GM12878 (cell line): ENCODE measurements at regions not wholly inside any gene's neighbourhood (a gene's known extent, or its start where the extent isn't known, plus 50 kb on each side); places are given as distances from the start of the nearest gene placed in this dataset.

Source experiments
- ATAC-seq: fragments of 200-7000 bp; cut with Tn5 transposase; 3 replicates; pipeline ENCODE4 v1.9.1; 2020; ENCODE audit warnings: mild to moderate bottlenecking, moderate library complexity
- BruUV-seq: library from RNA; stranded (reverse); fragments of 400-500 nt; replicated peaks from 2 replicates; lab custom pipeline; 2021; lab: Mats Ljungman, UMichigan
- CTCF ChIA-PET: fragments of 300-600 bp; sonication (Branson Sonifier 250); formaldehyde crosslinking; extraction: SDS; loops from one replicate; lab custom pipeline; 2021; ENCODE audit warnings: inconsistent platforms; lab: Yijun Ruan, JAX
- POLR2A ChIA-PET: fragments of 350-600 bp; formaldehyde crosslinking; extraction: SDS; loops from one replicate; lab custom pipeline; 2021; ENCODE audit warnings: inconsistent platforms; lab: Charles Lee
- RAD21 ChIA-PET: fragments of 300-600 bp; sonication (Branson Sonifier 250); formaldehyde crosslinking; loops from one replicate; lab custom pipeline; 2023; ENCODE audit warnings: antibody characterized with exemption; ENCODE audit not compliant: unreplicated experiment; lab: Charles Lee
- SMC1A ChIA-PET: fragments of 300-600 bp; sonication (Branson Sonifier 250); formaldehyde crosslinking; loops from one replicate; lab custom pipeline; 2023; ENCODE audit not compliant: unreplicated experiment, uncharacterized antibody; lab: Charles Lee
- DNase-seq: peaks from one replicate; pipeline ENCODE4 v3.0.0-alpha.2; 2011; ENCODE audit warnings: low read depth, low spot score
- FAIRE-seq: peaks from 3 replicates; lab custom pipeline; 2011; peaks lifted over from hg19 to GRCh38; lab: Jason Lieb, UNC
- H2AFZ ChIP-seq: 2 replicates; pipeline ENCODE4 v1.6.0; 2011; ENCODE audit warnings: low read depth, low read length, control low read depth; ENCODE audit not compliant: control insufficient read depth
- H3K27ac ChIP-seq: 2 replicates; pipeline ENCODE4 v1.5.1; 2011; ENCODE audit warnings: control low read depth; ENCODE audit not compliant: control insufficient read depth, insufficient read depth
- H3K27me3 ChIP-seq, 2 experiments: replicated peaks in 1 of 2; 2 replicates each; pipeline versions ENCODE4 v1.6.0 to v1.6.1; 2011; ENCODE audit warnings: low read length in 1 of 2; ENCODE audit not compliant: control insufficient read depth in 2 of 2, insufficient read depth in 2 of 2
- H3K36me3 ChIP-seq, 2 experiments: 2 replicates each; pipeline ENCODE4 v1.5.1; 2011; ENCODE audit warnings: low read length in 1 of 2; ENCODE audit not compliant: control insufficient read depth in 2 of 2, insufficient read depth in 2 of 2
- H3K4me1 ChIP-seq: 2 replicates; pipeline ENCODE4 v1.6.1; 2011; ENCODE audit warnings: mild to moderate bottlenecking, low read length, moderate library complexity, mixed read lengths; ENCODE audit not compliant: control insufficient read depth, insufficient read depth
- H3K4me2 ChIP-seq: 2 replicates; pipeline ENCODE4 v1.6.0; 2011; ENCODE audit warnings: control low read depth; ENCODE audit not compliant: control insufficient read depth, insufficient read depth
- H3K4me3 ChIP-seq: fragments of 200-600 bp; sonication (generic); 2 replicates; pipeline ENCODE4 v1.5.1; 2016
- H3K79me2 ChIP-seq: 2 replicates; pipeline ENCODE4 v1.6.0; 2011; ENCODE audit warnings: low read length; ENCODE audit not compliant: control insufficient read depth, insufficient read depth
- H3K9ac ChIP-seq: 2 replicates; pipeline ENCODE4 v1.8.0; 2011; ENCODE audit warnings: low read length, control low read depth, mixed read lengths; ENCODE audit not compliant: control insufficient read depth, insufficient read depth
- H3K9me3 ChIP-seq: replicated peaks from 3 replicates; pipeline ENCODE4 v1.5.1; 2011; ENCODE audit warnings: mild to moderate bottlenecking, low read length; ENCODE audit not compliant: control insufficient read depth, insufficient read depth
- H4K20me1 ChIP-seq: 2 replicates; pipeline ENCODE4 v1.6.0; 2011; ENCODE audit not compliant: control insufficient read depth, insufficient read depth
- BRCA1 ChIP-seq: IDR thresholded peaks from 2 replicates; pipeline ENCODE4 v1.6.1; 2011; ENCODE audit warnings: low read depth, low read length, improper control_type of control experiment
- CBX5 ChIP-seq: sonication (generic); IDR thresholded peaks from 2 replicates; pipeline ENCODE4 v1.6.1; 2016; ENCODE audit warnings: low read depth, moderate library complexity, mild to moderate bottlenecking, inconsistent platforms
- DPF2 ChIP-seq: fragments of 450-650 bp; IDR thresholded peaks from 2 replicates; pipeline ENCODE4 v1.6.1; 2017; ENCODE audit warnings: mild to moderate bottlenecking
- KLF5 ChIP-seq: fragments of 450-650 bp; IDR thresholded peaks from 2 replicates; pipeline ENCODE4 v1.6.1; 2014; ENCODE audit warnings: mild to moderate bottlenecking; ENCODE audit not compliant: partially characterized antibody
- MXI1 ChIP-seq: fragments of 150-350 bp; IDR thresholded peaks from 2 replicates; pipeline ENCODE4 v1.6.1; 2011; ENCODE audit warnings: low read depth, mild to moderate bottlenecking, inconsistent platforms, low read length, improper control_type of control experiment
- NFYA ChIP-seq: IDR thresholded peaks from 2 replicates; pipeline ENCODE4 v1.6.1; 2011; ENCODE audit warnings: low read depth, mild to moderate bottlenecking, low read length, improper control_type of control experiment, borderline replicate concordance
- RAD21 ChIP-seq: IDR thresholded peaks from 2 replicates; pipeline ENCODE4 v1.6.1; 2011; ENCODE audit warnings: mild to moderate bottlenecking, low read depth, low read length, moderate library complexity; ENCODE audit not compliant: insufficient read depth
- RB1 ChIP-seq: fragments of 450-650 bp; formaldehyde crosslinking; IDR thresholded peaks from 2 replicates; pipeline ENCODE4 v1.6.1; 2017; ENCODE audit warnings: mild to moderate bottlenecking, borderline replicate concordance
- SRF ChIP-seq, 2 experiments: IDR thresholded peaks; 2 replicates each; pipeline ENCODE4 v1.6.1; 2011; ENCODE audit warnings: low read depth in 2 of 2, low read length in 2 of 2, mild to moderate bottlenecking in 1 of 2, moderate library complexity in 1 of 2
- SUZ12 ChIP-seq: fragments of 200-600 bp; sonication (generic); IDR thresholded peaks from one replicate; pipeline ENCODE4 v1.6.1; 2018; ENCODE audit warnings: antibody characterized with exemption, mild to moderate bottlenecking; ENCODE audit not compliant: unreplicated experiment
- WGBS: methylation state at CpG from one replicate; pipeline ENCODE4 v1.1.6; 2016; ENCODE audit warnings: low lambda C conversion rate; ENCODE audit not compliant: insufficient replicate concordance, insufficient coverage; ENCODE audit errors: missing lambda C conversion rate; 5-methylcytosine and 5-hydroxymethylcytosine counted together
- in situ Hi-C: fragments of 300-500 bp; cut with MboI; formaldehyde crosslinking; loops from 9 replicates; pipeline ENCODE4 v1.14.3; 2018; ENCODE audit warnings: mixed read lengths
- intact Hi-C: fragments of 100-400 bp; cut with micrococcal nuclease; formaldehyde crosslinking; loops from one replicate; pipeline ENCODE4 v1.14.2; 2022; ENCODE audit not compliant: unreplicated experiment
- TF ChIP-seq, protein P1 (sequence below): fragments of 450-650 bp; IDR thresholded peaks from 2 replicates; pipeline ENCODE4 v1.6.1; 2017; ENCODE audit warnings: low read depth, mild to moderate bottlenecking, moderate library complexity

DNA sequence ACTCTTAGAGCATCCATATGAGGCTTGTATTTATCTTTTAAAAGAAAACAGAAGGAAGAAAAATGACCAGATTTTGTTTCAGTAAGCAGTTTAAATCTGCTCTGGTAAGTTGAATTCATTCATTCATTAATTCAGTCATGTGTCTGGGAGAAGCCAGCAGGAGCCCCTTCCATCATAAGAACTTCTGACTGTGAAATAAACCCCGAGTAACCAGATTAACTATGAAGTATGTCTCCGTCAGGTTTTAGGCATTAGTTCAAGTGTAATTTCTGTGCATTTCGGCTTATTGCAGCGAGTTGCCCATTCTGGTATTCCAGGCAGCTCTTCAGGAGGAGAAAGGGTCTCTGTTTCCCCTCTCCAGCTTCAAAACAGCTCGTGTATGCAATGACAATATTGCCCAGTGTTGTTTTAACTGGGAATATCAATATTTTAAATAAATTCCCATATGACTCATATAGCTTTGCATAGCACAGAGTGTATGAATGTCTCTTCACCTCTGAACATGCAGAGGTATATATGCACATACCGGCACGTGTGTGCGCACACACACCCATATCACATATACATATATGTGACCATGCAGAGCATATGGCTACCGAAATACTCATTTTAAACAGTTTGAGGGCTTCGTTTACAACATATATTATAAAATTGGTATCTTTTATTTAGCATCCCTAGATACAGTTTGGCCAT is 255.3 kb downstream of the BCOR start (continued):
- TF ChIP-seq, protein P1, sequence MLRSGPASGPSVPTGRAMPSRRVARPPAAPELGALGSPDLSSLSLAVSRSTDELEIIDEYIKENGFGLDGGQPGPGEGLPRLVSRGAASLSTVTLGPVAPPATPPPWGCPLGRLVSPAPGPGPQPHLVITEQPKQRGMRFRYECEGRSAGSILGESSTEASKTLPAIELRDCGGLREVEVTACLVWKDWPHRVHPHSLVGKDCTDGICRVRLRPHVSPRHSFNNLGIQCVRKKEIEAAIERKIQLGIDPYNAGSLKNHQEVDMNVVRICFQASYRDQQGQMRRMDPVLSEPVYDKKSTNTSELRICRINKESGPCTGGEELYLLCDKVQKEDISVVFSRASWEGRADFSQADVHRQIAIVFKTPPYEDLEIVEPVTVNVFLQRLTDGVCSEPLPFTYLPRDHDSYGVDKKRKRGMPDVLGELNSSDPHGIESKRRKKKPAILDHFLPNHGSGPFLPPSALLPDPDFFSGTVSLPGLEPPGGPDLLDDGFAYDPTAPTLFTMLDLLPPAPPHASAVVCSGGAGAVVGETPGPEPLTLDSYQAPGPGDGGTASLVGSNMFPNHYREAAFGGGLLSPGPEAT = no peak
- TF ChIP-seq NFYA (no peak), RAD21 (no peak), KLF5 (no peak), SUZ12 (no peak), BRCA1 (no peak), SRF (IDR thresholded peaks at IDR 0.05; ENCODE audit: low read depth in 2 of 2, low read length in 2 of 2) (no peak)

DNA sequence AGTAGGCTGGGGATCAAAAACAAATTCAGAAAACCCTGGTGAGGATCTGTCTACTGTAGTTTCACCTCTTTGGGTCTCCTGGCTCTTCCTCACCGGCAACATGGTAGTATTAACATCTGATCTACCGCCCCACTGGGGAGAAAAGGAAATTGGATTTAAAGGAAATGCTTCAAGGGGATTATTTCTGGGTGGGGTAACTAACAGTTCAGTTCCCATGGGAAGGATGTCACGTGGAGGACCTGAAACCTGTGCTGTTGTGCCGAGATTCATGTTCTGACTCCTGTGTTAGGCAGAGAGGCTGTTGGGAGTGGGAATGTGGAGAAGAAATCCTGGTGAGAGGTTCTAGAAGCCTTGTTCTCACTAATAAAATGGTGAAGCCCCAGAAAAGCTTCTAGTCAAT is 254.4 kb downstream of the BCOR start:
- ChIA-PET POLR2A (no interaction called here), CTCF (no interaction called here), RAD21 (no interaction called here), SMC1A (no interaction called here)
- Histone ChIP-seq H2AFZ (no peak overlapping the region), H3K9me3 (no peaks in the 10 kb centered on the region; the same call in 2 of the 3 replicates), H3K4me3 (no peak overlapping the region), H4K20me1 (no peaks in the 10 kb centered on the region), H3K4me2 (no peak overlapping the region), H3K27me3 (no peaks in the 10 kb centered on the region), H3K9ac (no peak overlapping the region), H3K36me3 (no peaks in the 10 kb centered on the region), H3K79me2 (no peaks in the 10 kb centered on the region), H3K4me1 (no peaks in the 10 kb centered on the region), H3K27ac (no peak overlapping the region)
- FAIRE-seq (no peak), DNase-seq (no peak), ATAC-seq (no peak)
- in situ Hi-C loops = no loop called here
- TF ChIP-seq DPF2 = no peak
- TF ChIP-seq MXI1 = no peak
- TF ChIP-seq CBX5 = no peak
- TF ChIP-seq RB1 = no peak
- intact Hi-C loops = no loop called here
- 39% methylated on average over 4 of the region's 4 CpGs for WGBS
- no TSS peak for BruUV-seq
